HL-60 (cell line): ENCODE measurements at regions not wholly inside any gene's neighbourhood (a gene's known extent, or its start where the extent isn't known, plus 50 kb on each side); places are given as distances from the start of the nearest gene placed in this dataset.

Source experiments
- DNase-seq, 2 experiments: peaks; one replicate each; pipeline ENCODE4 v3.0.0-alpha.2; 2010 to 2020; ENCODE audit warnings: low read depth in 1 of 2, low spot score in 1 of 2
- H3K27ac ChIP-seq: fragments of 250-450 bp; sonication (Bioruptor Pico); replicated peaks from 2 replicates; pipeline ENCODE4 v1.5.1; 2020; ENCODE audit warnings: mild to moderate bottlenecking, moderate library complexity
- H3K27me3 ChIP-seq: fragments of 250-450 bp; sonication (Bioruptor Pico); 2 replicates; pipeline ENCODE4 v1.5.1; 2021; ENCODE audit warnings: mild to moderate bottlenecking, moderate library complexity; ENCODE audit not compliant: insufficient read depth, poor library complexity, severe bottlenecking
- H3K4me3 ChIP-seq: replicated peaks from 2 replicates; pipeline ENCODE4 v1.5.1; 2011; ENCODE audit warnings: mild to moderate bottlenecking, control low read depth, low read length; ENCODE audit not compliant: insufficient read depth
- CTCF ChIP-seq: IDR thresholded peaks from one replicate; pipeline ENCODE4 v1.5.1; 2011; ENCODE audit warnings: low read length, control low read depth, inconsistent platforms; ENCODE audit not compliant: insufficient read depth
- GABPA ChIP-seq: IDR thresholded peaks from 2 replicates; pipeline ENCODE4 v1.6.1; 2012; ENCODE audit warnings: low read depth
- POLR2AphosphoS5 ChIP-seq: IDR thresholded peaks from 2 replicates; pipeline ENCODE4 v1.6.1; 2012; ENCODE audit warnings: low read depth
- REST ChIP-seq: IDR thresholded peaks from 2 replicates; pipeline ENCODE4 v1.6.1; 2012; ENCODE audit warnings: low read depth; ENCODE audit not compliant: insufficient replicate concordance
- SPI1 ChIP-seq: IDR thresholded peaks from 2 replicates; pipeline ENCODE4 v1.6.1; 2012; ENCODE audit warnings: low read depth, mild to moderate bottlenecking, borderline replicate concordance

- no peak for TF ChIP-seq CTCF
- no peak for TF ChIP-seq POLR2AphosphoS5
- TF ChIP-seq GABPA, result no peak
- TF ChIP-seq REST, result no peak
- TF ChIP-seq SPI1, result no peak
- Histone ChIP-seq H3K4me3 (no peak overlapping the region), H3K27me3 (no peaks in the 10 kb centered on the region), H3K27ac (no peak overlapping the region)
- DNase-seq, result no peak
Observed at GRCh38 chr9:92173318-92173717, 58.1 kb upstream of the SPTLC1 start.

- no peak overlapping the region for H3K4me3 ChIP-seq
- no peak overlapping the region for H3K27ac ChIP-seq
- no peak for TF ChIP-seq CTCF
- no peak for TF ChIP-seq SPI1
- no peak for TF ChIP-seq POLR2AphosphoS5
- TF ChIP-seq GABPA, result no peak
- TF ChIP-seq REST, result no peak
- H3K27me3 ChIP-seq, result no peaks in the 10 kb centered on the region
- no peak for DNase-seq
Observed at GRCh38 chr9:92171822-92172221, 56.6 kb upstream of the SPTLC1 start.

- TF ChIP-seq SPI1, result no peak
- no peak for TF ChIP-seq GABPA
- TF ChIP-seq REST, result no peak
- no peak for TF ChIP-seq POLR2AphosphoS5
- TF ChIP-seq CTCF, result no peak
- Histone ChIP-seq H3K4me3 (no peak overlapping the region), H3K27me3 (no peaks in the 10 kb centered on the region), H3K27ac (no peak overlapping the region)
- no peak for DNase-seq
Observed at GRCh38 chr9:92171281-92171680, 56.1 kb upstream of the SPTLC1 start.
